ENCODE measurements at regions not wholly inside any gene's neighbourhood (a gene's known extent, or its start where the extent isn't known, plus 50 kb on each side); places are given as distances from the start of the nearest gene placed in this dataset.

DNA sequence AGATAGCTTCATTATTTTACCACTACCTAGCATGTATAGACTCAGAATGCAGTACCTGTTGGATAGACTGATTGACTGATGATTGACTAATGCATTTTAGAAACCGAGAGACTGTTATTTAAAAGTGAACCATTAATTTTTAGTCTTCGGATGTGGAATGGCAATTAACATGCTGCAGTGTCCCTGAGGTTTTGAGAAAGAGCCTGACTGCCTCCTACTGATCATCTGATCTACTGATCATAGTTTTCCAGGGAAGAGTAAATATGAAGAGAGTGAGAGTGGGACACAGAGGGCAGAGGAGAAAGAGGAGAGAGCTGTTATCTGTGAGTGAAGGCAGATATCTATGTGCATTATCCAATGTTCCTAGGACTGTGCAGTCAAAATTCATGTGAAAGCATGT is 764.7 kb downstream of the TRIML1 start:
- ChIA-PET POLR2A (no interaction called here), CTCF (no interaction called here)
- 45% methylated on average over 2 of the region's 2 CpGs for WGBS (ENCODE audit: insufficient coverage)
- Histone ChIP-seq H3K9me3 (no peaks in the 10 kb centered on the region), H3K27me3 (replicated peaks in 1 of 2; ENCODE audit: control insufficient read depth in 2 of 2, extremely low read depth in 1 of 2, insufficient read depth in 2 of 2, low read length in 1 of 2) (no peaks in the 10 kb centered on the region), H3K27ac (ENCODE audit: low read length) (no peak overlapping the region), H3K36me3 (ENCODE audit: control insufficient read depth in 2 of 2, extremely low read depth in 1 of 2, insufficient read depth in 1 of 2, low read length in 1 of 2) (no peaks in the 10 kb centered on the region), H3K4me1 (ENCODE audit: control insufficient read depth in 1 of 2, extremely low read depth in 1 of 2, insufficient read depth in 2 of 2, low read length in 2 of 2) (no peaks in the 10 kb centered on the region), H3K4me3 (ENCODE audit: control insufficient read depth in 1 of 2, extremely low read depth in 1 of 2, low read length in 1 of 2) (no peak overlapping the region)
- Mint-ChIP-seq H3K27me3 (no peaks in the 10 kb centered on the region), H3K36me3 (no peaks in the 10 kb centered on the region), H3K27ac (no peak overlapping the region), H3K4me1 (no peaks in the 10 kb centered on the region), H3K4me3 (no peak overlapping the region), H3K9me3 (peaks cover 20 to 31% (median 25%) of the 10 kb centered on the region in 3 donors)
- DNase-seq (no peak), ATAC-seq (replicated peaks in 1 of 4) (no peak)

GRCh38 chr4:188904617-188905016 is 765.4 kb downstream of the TRIML1 start:
- WGBS (ENCODE audit: insufficient coverage) = 81% methylated on average over 7 of the region's 12 CpGs
- Mint-ChIP-seq H3K9me3 (peaks cover 19 to 26% (median 20%) of the 10 kb centered on the region in 3 donors), H3K4me1 (no peaks in the 10 kb centered on the region), H3K27me3 (no peaks in the 10 kb centered on the region), H3K36me3 (no peaks in the 10 kb centered on the region), H3K4me3 (no peak overlapping the region), H3K27ac (no peak overlapping the region)
- Histone ChIP-seq H3K27me3 (replicated peaks in 1 of 2; ENCODE audit: control insufficient read depth in 2 of 2, extremely low read depth in 1 of 2, insufficient read depth in 2 of 2, low read length in 1 of 2) (no peaks in the 10 kb centered on the region), H3K4me1 (ENCODE audit: control insufficient read depth in 1 of 2, extremely low read depth in 1 of 2, insufficient read depth in 2 of 2, low read length in 2 of 2) (no peaks in the 10 kb centered on the region), H3K4me3 (ENCODE audit: control insufficient read depth in 1 of 2, extremely low read depth in 1 of 2, low read length in 1 of 2) (no peak overlapping the region), H3K9me3 (no peaks in the 10 kb centered on the region), H3K27ac (ENCODE audit: low read length) (no peak overlapping the region), H3K36me3 (ENCODE audit: control insufficient read depth in 2 of 2, extremely low read depth in 1 of 2, insufficient read depth in 1 of 2, low read length in 1 of 2) (no peaks in the 10 kb centered on the region)
- ATAC-seq (replicated peaks in 1 of 4) (no peak), DNase-seq (no peak)
- POLR2A ChIA-PET = no interaction called here
- CTCF ChIA-PET = no interaction called here

DNA sequence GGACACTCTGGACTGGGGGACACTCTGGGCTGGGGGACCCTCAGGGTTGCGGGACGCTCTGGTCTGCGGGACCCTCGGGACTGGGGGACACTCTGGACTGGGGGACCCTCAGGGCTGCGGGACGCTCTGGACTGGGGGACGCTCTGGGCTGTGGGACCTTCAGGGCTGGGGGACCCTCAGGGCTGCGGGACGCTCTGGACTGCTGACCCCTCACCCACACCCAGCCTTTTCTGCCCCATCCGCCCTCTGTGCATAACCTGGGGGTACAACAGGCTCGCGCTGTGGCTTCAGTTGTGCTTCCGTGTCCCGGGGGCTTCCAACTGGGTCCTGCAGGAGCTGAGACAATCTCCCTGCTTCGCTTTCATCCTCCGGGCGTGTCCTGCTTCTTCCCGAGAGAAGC is 766.0 kb downstream of the TRIML1 start:
- CTCF ChIA-PET = no interaction called here
- no peak overlapping the region for H3K27ac Mint-ChIP-seq
- Histone ChIP-seq H3K36me3 (ENCODE audit: control insufficient read depth in 2 of 2, extremely low read depth in 1 of 2, insufficient read depth in 1 of 2, low read length in 1 of 2) (no peaks in the 10 kb centered on the region), H3K4me1 (ENCODE audit: control insufficient read depth in 1 of 2, extremely low read depth in 1 of 2, insufficient read depth in 2 of 2, low read length in 2 of 2) (no peaks in the 10 kb centered on the region), H3K4me3 (ENCODE audit: control insufficient read depth in 1 of 2, extremely low read depth in 1 of 2, low read length in 1 of 2) (no peak overlapping the region), H3K27ac (ENCODE audit: low read length) (no peak overlapping the region), H3K9me3 (no peaks in the 10 kb centered on the region), H3K27me3 (replicated peaks in 1 of 2; ENCODE audit: control insufficient read depth in 2 of 2, extremely low read depth in 1 of 2, insufficient read depth in 2 of 2, low read length in 1 of 2) (no peaks in the 10 kb centered on the region)
- 85% methylated on average over 13 of the region's 18 CpGs for WGBS (ENCODE audit: insufficient coverage)
- H3K36me3 Mint-ChIP-seq = no peaks in the 10 kb centered on the region
- H3K4me1 Mint-ChIP-seq = no peaks in the 10 kb centered on the region
- POLR2A ChIA-PET = no interaction called here
- no peaks in the 10 kb centered on the region for H3K27me3 Mint-ChIP-seq
- peaks cover 15 to 24% (median 16%) of the 10 kb centered on the region in 3 donors for H3K9me3 Mint-ChIP-seq
- DNase-seq (no peak), ATAC-seq (replicated peaks in 1 of 4) (no peak)
- no peak overlapping the region for H3K4me3 Mint-ChIP-seq

DNA sequence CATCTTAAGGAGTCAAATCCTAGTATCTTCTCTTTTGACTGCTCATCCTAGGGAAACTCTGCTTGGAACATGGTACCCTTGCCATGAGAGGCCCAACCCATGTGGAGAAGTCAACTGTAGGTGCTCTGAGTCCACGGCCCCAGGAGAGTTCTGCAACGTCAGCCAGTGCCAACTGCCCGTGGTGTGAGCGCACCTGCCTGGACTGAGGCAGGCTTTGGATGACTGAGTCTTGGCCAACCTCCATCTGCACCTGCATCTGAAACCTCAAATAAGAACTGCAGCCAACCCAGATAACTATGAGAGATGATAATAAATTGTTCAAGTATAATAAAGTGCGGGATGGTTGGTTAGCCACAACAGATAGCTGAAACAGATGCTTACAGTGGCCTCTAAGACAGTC is 772.0 kb downstream of the TRIML1 start:
- WGBS (ENCODE audit: insufficient coverage) = 100% methylated on average over 2 of the region's 5 CpGs
- Histone ChIP-seq H3K36me3 (ENCODE audit: control insufficient read depth in 2 of 2, extremely low read depth in 1 of 2, insufficient read depth in 1 of 2, low read length in 1 of 2) (no peaks in the 10 kb centered on the region), H3K4me3 (ENCODE audit: control insufficient read depth in 1 of 2, extremely low read depth in 1 of 2, low read length in 1 of 2) (no peak overlapping the region), H3K4me1 (ENCODE audit: control insufficient read depth in 1 of 2, extremely low read depth in 1 of 2, insufficient read depth in 2 of 2, low read length in 2 of 2) (no peaks in the 10 kb centered on the region), H3K27me3 (replicated peaks in 1 of 2; ENCODE audit: control insufficient read depth in 2 of 2, extremely low read depth in 1 of 2, insufficient read depth in 2 of 2, low read length in 1 of 2) (no peaks in the 10 kb centered on the region), H3K9me3 (no peaks in the 10 kb centered on the region), H3K27ac (ENCODE audit: low read length) (no peak overlapping the region)
- H3K27ac Mint-ChIP-seq = no peak overlapping the region
- no peaks in the 10 kb centered on the region for H3K27me3 Mint-ChIP-seq
- ChIA-PET POLR2A (no interaction called here), CTCF (no interaction called here)
- no peak for DNase-seq
- no peak for ATAC-seq (replicated peaks in 1 of 4)
- no peaks in the 10 kb centered on the region for H3K4me1 Mint-ChIP-seq
- H3K36me3 Mint-ChIP-seq = no peaks in the 10 kb centered on the region
- no peak overlapping the region for H3K4me3 Mint-ChIP-seq
- peaks cover 11 to 30% (median 24%) of the 10 kb centered on the region in 3 donors for H3K9me3 Mint-ChIP-seq

DNA sequence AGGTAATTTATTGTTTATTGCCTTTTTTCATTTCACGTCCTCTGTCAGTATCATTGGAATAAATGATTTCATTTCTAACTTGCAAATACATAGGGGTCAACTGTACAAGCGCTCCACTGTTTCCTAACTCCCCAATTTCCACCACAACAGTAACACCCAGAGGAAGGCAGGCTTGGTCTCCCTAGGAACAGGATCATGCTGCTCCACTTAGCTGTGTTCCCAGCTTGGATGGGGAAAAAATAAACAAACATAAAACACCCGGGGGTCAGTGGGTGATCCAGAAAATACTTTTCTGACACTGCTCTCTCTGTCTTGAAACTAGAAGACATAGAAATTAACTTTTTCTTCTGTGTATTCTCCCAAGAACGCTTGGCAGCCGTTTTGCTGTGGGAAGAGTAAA is 772.5 kb downstream of the TRIML1 start:
- Mint-ChIP-seq H3K36me3 (no peaks in the 10 kb centered on the region), H3K27me3 (no peaks in the 10 kb centered on the region), H3K27ac (no peak overlapping the region), H3K4me3 (no peak overlapping the region), H3K4me1 (no peaks in the 10 kb centered on the region), H3K9me3 (peaks cover 11 to 30% (median 25%) of the 10 kb centered on the region in 3 donors)
- Histone ChIP-seq H3K4me3 (ENCODE audit: control insufficient read depth in 1 of 2, extremely low read depth in 1 of 2, low read length in 1 of 2) (no peak overlapping the region), H3K36me3 (ENCODE audit: control insufficient read depth in 2 of 2, extremely low read depth in 1 of 2, insufficient read depth in 1 of 2, low read length in 1 of 2) (no peaks in the 10 kb centered on the region), H3K4me1 (ENCODE audit: control insufficient read depth in 1 of 2, extremely low read depth in 1 of 2, insufficient read depth in 2 of 2, low read length in 2 of 2) (no peaks in the 10 kb centered on the region), H3K27ac (ENCODE audit: low read length) (no peak overlapping the region), H3K27me3 (replicated peaks in 1 of 2; ENCODE audit: control insufficient read depth in 2 of 2, extremely low read depth in 1 of 2, insufficient read depth in 2 of 2, low read length in 1 of 2) (no peaks in the 10 kb centered on the region), H3K9me3 (no peaks in the 10 kb centered on the region)
- POLR2A ChIA-PET = no interaction called here
- CTCF ChIA-PET = no interaction called here
- no CpG with 5 or more reads among the region's 5 CpGs for WGBS (ENCODE audit: insufficient coverage)
- ATAC-seq (replicated peaks in 1 of 4) (no peak), DNase-seq (no peak)

DNA sequence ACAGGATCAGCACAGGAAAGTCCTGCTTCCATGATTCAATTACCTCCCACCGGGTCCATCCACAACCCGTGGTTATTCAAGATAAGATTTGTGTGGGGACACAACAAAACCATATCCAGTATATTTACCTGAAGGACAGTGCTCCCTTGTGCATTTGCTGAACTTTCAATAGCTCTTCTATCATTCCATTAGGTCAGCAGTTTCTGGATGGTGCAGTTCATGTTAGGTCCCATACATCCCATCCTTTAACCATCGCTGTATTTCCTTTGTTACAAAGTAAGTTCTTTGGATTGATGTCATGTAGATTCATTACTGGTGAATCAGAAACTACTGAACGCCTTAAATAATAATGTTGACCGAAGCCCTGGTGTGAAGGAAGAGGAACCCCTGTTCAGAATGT is 775.9 kb downstream of the TRIML1 start:
- ChIA-PET CTCF (no interaction called here), POLR2A (no interaction called here)

DNA sequence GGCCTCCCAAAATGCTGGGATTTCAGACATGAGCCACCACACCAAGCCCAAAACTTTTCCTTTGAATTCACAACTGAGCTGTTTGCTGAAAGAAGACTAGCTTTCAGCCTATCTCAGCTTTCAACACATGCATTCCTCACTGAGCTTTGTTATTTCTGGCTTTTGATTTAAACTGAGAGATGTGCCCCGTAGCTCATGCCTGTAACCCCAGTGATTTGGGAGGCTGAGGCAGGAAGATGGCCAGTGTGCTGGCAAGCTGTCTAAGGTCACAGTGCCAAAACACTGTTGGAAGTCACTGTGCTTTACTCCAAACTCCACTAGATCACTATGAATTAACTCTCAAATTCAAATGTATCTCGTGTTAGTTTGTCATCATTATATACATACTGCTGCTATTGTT is 779.5 kb downstream of the TRIML1 start:
- no peaks in the 10 kb centered on the region for H3K36me3 Mint-ChIP-seq
- 100% methylated on average over 1 of the region's 2 CpGs for WGBS (ENCODE audit: insufficient coverage)
- H3K27me3 ChIP-seq (replicated peaks in 1 of 2; ENCODE audit: control insufficient read depth in 2 of 2, extremely low read depth in 1 of 2, insufficient read depth in 2 of 2, low read length in 1 of 2) = no peaks in the 10 kb centered on the region
- no peaks in the 10 kb centered on the region for H3K4me1 Mint-ChIP-seq
- H3K4me3 ChIP-seq (ENCODE audit: control insufficient read depth in 1 of 2, extremely low read depth in 1 of 2, low read length in 1 of 2) = no peak overlapping the region
- no peak overlapping the region for H3K4me3 Mint-ChIP-seq
- POLR2A ChIA-PET = no interaction called here
- ATAC-seq (replicated peaks in 1 of 4) (no peak), DNase-seq (no peak)
- H3K9me3 Mint-ChIP-seq = peaks cover 20 to 28% (median 23%) of the 10 kb centered on the region in 3 donors
- H3K27ac Mint-ChIP-seq = no peak overlapping the region
- no peaks in the 10 kb centered on the region for H3K27me3 Mint-ChIP-seq
- H3K36me3 ChIP-seq (ENCODE audit: control insufficient read depth in 2 of 2, extremely low read depth in 1 of 2, insufficient read depth in 1 of 2, low read length in 1 of 2) = no peaks in the 10 kb centered on the region
- H3K4me1 ChIP-seq (ENCODE audit: control insufficient read depth in 1 of 2, extremely low read depth in 1 of 2, insufficient read depth in 2 of 2, low read length in 2 of 2) = no peaks in the 10 kb centered on the region
- no peaks in the 10 kb centered on the region for H3K9me3 ChIP-seq
- CTCF ChIA-PET = no interaction called here
- no peak overlapping the region for H3K27ac ChIP-seq (ENCODE audit: low read length)

More for the DNA sequence above, 775.9 kb downstream of the TRIML1 start:
- Histone ChIP-seq H3K36me3 (ENCODE audit: control insufficient read depth in 2 of 2, extremely low read depth in 1 of 2, insufficient read depth in 1 of 2, low read length in 1 of 2) (no peaks in the 10 kb centered on the region), H3K27ac (ENCODE audit: low read length) (no peak overlapping the region), H3K9me3 (no peaks in the 10 kb centered on the region), H3K27me3 (replicated peaks in 1 of 2; ENCODE audit: control insufficient read depth in 2 of 2, extremely low read depth in 1 of 2, insufficient read depth in 2 of 2, low read length in 1 of 2) (no peaks in the 10 kb centered on the region), H3K4me1 (ENCODE audit: control insufficient read depth in 1 of 2, extremely low read depth in 1 of 2, insufficient read depth in 2 of 2, low read length in 2 of 2) (no peaks in the 10 kb centered on the region), H3K4me3 (ENCODE audit: control insufficient read depth in 1 of 2, extremely low read depth in 1 of 2, low read length in 1 of 2) (no peak overlapping the region)
- Mint-ChIP-seq H3K9me3 (peaks cover 16 to 37% (median 34%) of the 10 kb centered on the region in 3 donors), H3K27ac (no peak overlapping the region), H3K27me3 (no peaks in the 10 kb centered on the region), H3K4me1 (no peaks in the 10 kb centered on the region), H3K36me3 (no peaks in the 10 kb centered on the region), H3K4me3 (no peak overlapping the region)
- 43% methylated on average over 4 of the region's 5 CpGs for WGBS (ENCODE audit: insufficient coverage)
- DNase-seq (no peak), ATAC-seq (replicated peaks in 1 of 4) (no peak)

Measured in T-cell (primary cell).